NCI-H146 treated with DMSO at 0.1 percent for 48 hours (cell line): ENCODE measurements at regions not wholly inside any gene's neighbourhood (a gene's known extent, or its start where the extent isn't known, plus 50 kb on each side); places are given as distances from the start of the nearest gene placed in this dataset.

Source experiments
- DNase-seq: peaks from one replicate; lab custom pipeline; 2025; ENCODE audit not compliant: unreplicated experiment; lab: John Stamatoyannopoulos, UW

DNA sequence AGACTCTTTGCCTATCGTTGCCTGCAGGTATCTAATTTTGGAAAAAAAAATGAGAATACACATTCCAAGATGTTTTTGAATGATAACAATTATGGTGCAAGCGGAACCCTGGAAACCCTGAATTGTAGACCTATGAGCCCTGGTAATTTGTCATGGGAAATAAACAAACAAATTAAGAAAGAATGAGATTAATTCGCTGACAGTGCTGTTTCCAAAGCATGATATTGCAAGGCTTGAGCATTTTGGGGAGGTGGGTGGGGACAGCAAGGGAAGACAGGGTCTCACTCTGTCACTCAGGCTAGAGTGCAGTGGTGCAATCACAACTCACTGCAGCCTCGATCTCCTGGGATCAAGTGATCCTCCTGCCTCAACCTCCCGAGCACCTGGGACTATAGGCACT lies 900.3 kb downstream of the IPMK start:
- no peak for DNase-seq

DNA sequence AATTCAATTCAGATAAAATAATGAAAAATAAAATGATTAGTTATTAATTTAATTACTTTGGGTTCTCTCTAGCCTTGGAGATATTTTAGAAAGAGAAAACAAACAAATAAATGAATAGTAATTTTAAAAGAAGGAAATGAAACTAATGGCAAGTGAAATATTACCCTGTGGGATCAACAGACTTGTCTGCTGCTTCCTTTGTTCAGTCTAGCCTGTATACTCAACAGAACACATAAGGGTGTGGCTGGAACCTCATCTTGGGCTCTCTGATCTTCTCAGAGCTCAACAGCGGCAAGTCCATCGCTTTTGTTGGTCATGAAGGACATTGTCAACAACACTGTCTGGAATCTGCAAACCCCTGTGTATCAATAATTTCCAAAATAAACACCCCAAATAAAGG lies 904.9 kb downstream of the IPMK start:
- no peak for DNase-seq

DNA sequence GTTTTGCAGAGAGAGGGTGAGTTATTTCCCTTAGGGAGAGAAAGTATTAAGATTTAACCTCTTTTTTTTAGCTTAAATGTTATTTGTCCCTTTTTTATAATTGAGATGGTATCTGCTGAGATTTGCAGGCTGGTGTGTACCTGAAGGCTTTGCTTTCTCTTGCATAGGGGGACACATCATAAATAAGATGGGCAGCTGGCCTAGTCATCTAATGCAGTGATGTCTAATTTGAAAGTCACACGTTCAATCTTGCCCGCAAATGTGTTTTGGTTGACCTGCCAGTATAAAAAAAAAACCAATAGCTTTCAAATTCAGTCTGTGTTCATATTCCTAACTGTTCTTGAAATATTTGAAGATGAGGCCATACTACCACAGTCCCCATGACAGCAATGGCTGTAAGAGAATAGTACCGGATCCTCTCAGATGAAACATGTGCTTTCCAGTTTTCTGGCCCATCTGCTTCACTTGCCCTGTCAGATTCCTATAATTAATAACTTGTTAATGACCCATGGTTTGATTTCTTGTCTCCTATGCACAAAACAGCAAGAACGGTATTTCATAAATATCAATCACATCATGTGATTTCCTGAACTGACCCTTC lies 914.2 kb downstream of the IPMK start:
- DNase-seq, result no peak

DNA sequence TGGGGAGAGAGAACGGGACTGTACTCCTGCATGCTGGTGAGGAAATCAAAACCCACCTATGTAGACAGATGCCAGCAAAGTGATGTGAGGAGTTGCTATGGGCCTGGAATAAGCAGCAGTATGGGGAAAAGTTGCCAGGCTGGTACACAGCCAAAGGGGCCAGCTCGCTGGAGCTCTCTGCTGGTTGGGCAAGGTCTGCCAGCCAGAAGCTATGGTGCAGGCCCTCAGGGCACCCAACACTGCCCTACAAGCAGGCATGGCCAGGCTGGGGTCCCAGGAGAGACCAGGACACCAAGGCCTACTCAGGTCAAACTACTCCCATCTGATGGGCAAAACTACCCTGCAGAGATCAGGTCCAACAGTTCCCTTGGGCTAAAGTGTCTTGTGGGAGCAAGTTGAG lies 916.6 kb downstream of the IPMK start:
- no peak for DNase-seq

GRCh38 chr10:57341294-57341693 lies 926.4 kb downstream of the IPMK start:
- DNase-seq, result no peak

DNA sequence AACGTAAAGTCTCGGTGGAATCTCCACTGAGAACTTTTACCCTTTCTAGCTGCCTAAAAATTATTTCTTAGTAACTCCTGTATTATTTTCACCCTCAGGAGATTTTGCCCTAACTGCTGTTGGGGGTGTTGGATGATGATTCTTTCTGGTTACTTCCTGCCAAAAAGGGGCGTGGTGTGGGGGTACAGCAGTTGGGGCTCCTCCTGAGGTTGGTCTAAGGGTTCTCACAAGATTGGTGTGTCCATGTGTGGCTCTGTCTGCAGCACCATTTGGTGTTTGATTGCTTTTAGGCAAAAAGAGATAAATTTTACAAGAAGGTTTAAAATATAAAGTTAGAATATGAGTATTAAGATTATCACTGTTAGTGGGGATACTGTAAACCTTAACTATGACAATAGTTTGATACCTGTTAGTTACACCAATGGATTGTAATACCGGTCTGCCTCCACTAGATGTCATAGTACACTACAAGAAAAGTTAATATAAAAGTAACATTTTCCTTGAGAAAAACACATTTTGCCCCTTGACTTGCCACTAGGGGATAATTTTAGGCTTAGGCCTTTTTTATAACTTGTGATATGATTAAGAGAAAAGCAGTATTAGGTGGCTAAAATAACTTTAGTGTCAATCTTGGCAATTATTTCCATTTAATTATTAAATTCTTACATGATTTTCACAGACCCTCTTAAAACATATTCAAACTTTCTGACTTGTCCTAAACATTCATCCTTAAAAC lies 928.7 kb downstream of the IPMK start:
- peak; percentile 29 for DNase-seq

GRCh38 chr10:57336865-57337264 lies 930.8 kb downstream of the IPMK start:
- no peak for DNase-seq

DNA sequence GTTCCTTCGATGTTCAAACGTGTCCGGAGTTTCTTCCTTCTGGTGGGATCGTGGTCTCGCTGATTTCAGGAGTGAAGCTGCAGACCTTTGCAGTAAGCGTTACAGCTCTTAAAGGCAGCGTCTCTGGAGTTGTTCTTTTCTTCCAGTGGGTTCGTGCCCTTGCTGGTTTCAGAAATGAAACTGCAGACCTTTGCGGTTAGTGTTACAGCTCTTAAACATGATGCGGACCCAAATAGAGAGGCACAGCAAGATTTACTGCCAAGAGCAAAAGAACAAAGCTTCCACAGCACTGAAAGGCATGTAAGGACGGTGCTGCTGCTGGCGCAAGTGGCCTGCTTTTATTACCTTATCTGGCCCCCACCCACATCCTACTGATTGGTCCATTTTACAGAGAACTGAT lies 931.4 kb downstream of the IPMK start:
- no peak for DNase-seq

- DNase-seq, result no peak
These were observed 933.2 kb downstream of the IPMK start for GRCh38 chr10:57334523-57334922.

- DNase-seq, result no peak
These were observed 933.8 kb downstream of the IPMK start for GRCh38 chr10:57333880-57334279.

- DNase-seq, result peak; percentile 16
These were observed 946.3 kb downstream of the IPMK start for GRCh38 chr10:57321400-57321854.

- DNase-seq, result peak; percentile 56
These were observed 947.3 kb downstream of the IPMK start for GRCh38 chr10:57320416-57320815.

DNA sequence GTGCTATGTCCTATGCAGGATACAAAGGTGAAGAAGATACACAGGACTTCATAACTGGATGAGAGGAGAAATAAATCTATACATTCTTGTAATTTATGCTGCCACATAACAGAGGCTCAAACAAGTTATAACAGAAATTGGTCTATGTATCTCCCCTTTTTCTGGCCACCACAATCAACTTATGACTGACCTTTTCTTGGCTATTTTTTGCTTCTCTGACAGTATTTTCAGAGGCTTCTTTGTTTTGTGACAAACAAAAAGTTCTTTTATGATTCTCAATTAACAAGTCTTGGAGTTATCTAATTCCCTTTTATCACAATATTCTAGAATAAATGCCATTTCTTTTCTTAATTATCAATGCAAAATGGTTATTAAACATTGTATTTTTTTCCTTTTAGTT lies 953.0 kb upstream of the ZWINT start:
- DNase-seq, result no peak

- DNase-seq, result no peak
These were observed 942.5 kb upstream of the ZWINT start for GRCh38 chr10:57303566-57303965.

GRCh38 chr10:57300718-57301117 lies 939.7 kb upstream of the ZWINT start:
- no peak for DNase-seq

- DNase-seq, result no peak
These were observed 933.6 kb upstream of the ZWINT start for GRCh38 chr10:57294698-57295097.

DNA sequence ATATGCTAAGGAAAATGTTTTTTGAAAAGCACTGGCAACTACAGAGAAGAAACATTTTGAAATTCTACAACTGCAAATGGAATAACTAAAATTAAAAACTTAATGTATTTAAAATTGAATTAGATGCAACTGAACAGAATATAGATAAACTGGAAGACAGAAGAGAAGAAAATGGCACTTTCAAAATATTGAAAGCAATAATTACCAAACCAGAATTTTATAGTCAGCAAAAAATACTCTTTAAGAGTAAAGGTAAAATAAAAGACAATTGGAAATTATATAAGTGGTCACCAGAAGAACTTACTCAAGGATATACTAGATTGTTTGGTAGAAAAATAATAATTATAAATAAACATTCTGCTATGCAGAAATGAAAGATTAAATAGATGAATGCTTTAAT lies 927.7 kb upstream of the ZWINT start:
- no peak for DNase-seq

DNA sequence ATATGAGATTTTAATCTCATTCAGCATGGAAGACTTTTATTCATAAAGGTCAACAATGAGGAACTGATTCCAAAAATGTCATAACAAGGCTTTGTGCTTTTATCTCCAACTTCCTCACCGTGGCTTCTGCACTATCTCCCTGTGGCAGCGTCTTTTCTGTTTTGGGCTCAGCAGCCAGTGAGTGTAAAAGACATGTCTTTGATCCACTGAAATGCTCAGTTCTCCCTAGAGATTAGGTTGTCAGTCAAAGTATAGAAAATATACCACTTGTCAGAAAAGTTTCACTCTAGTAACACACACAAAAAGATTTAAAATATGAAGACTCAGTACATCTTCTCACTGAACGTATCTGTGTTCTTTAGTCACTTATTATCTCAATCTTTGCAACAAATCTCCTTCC lies 901.8 kb upstream of the ZWINT start:
- DNase-seq, result no peak

DNA sequence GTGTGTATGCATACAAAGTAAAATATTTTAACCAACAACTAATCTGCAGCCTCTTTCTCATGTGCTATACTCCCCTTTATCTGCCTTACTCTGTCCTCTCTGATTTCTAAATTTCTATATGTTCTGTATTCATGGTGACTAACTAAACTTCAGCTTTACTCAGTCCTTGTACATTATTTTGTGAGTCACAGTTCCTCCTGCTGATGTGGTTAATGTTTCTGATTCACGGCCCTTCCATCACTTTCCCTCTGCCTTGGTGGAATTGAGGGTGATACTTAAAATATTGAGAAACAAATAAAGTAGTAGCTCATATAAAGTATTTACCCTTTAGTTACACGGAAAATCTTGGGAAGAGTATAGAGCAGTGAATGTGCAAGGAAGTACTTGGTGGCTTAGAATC lies 899.1 kb upstream of the ZWINT start:
- DNase-seq, result no peak

GRCh38 chr10:57249615-57250281 lies 888.7 kb upstream of the ZWINT start:
- DNase-seq, result no peak

DNA sequence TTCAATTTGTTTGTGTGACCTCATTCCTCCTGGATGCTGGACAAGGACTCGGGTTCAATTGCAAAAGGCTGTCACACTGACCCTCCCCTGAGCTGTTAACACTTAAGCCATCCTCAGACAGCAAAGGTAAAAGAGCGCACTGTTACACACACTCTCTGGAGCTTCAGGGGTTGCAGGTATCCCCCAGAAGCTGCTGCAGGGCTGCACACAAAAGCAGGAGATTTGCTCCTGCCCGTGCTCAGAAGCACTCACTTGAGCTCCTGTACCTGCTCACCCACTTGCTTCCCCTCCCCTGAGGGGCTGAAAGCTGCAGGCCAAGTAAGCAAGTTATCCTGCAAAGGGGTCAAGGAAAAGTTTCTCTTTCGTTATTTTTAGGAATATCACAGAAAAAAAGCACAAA lies 886.2 kb upstream of the ZWINT start:
- DNase-seq, result no peak

DNA sequence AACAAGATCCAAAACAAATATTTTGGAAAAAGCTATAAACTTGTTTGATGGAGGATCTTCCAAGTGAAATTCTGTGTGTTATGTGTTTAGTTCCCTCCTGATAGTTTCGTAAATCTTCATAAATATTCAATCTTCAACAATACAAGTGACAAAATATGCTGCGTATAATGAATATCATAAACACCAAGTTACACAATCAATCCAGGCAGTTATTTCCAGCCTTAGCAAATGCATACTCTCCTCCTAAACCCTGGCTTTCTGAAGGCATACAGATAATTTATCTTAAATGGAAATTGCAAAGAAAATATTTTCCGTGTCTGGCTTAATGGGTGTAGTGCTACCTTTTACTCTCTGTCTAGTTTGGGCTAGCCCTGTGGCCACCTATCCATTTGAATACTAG lies 864.9 kb upstream of the ZWINT start:
- no peak for DNase-seq
